22Rv1 (cell line): ENCODE measurements at regions not wholly inside any gene's neighbourhood (a gene's known extent, or its start where the extent isn't known, plus 50 kb on each side); places are given as distances from the start of the nearest gene placed in this dataset.
"Not testable (repeated sequence)": the region's sequence is repeated elsewhere in the genome, so short reads cannot be mapped to it uniquely, and the experiment has no call there.

ENCODE experiments used
- H3K27ac ChIP-seq: fragments of 450-650 bp; 2 replicates; pipeline ENCODE4 v1.5.1; 2017
- CTCF ChIP-seq: fragments of 450-650 bp; IDR thresholded peaks from 2 replicates; pipeline ENCODE4 v1.5.1; 2017; ENCODE audit warnings: mild to moderate bottlenecking
- ZFX ChIP-seq: fragments of 450-650 bp; IDR thresholded peaks from 2 replicates; pipeline ENCODE4 v1.6.1; 2017; ENCODE audit warnings: antibody characterized with exemption, borderline replicate concordance

- TF ChIP-seq ZFX: no peak
- TF ChIP-seq CTCF: no peak
Observed at GRCh38 chr17:79552405-79552804, 58.4 kb downstream of the RBFOX3 start.

GRCh38 chr17:79549141-79549915, 61.5 kb downstream of the RBFOX3 start:
- TF ChIP-seq CTCF (no peak), ZFX (no peak)
- H3K27ac ChIP-seq: no peak overlapping the region

More at GRCh38 chr17:79552405-79552804, 58.4 kb downstream of the RBFOX3 start:
- H3K27ac ChIP-seq: no peak overlapping the region

- TF ChIP-seq CTCF: no peak
- H3K27ac ChIP-seq: no peak overlapping the region
Observed at GRCh38 chr17:79548116-79548515, 62.7 kb downstream of the RBFOX3 start.

GRCh38 chr17:79547586-79547985, 63.3 kb downstream of the RBFOX3 start:
- H3K27ac ChIP-seq: no peak overlapping the region
- TF ChIP-seq CTCF (no peak), ZFX (no peak)

GRCh38 chr17:79547171-79547570, 63.7 kb downstream of the RBFOX3 start:
- H3K27ac ChIP-seq: not testable (repeated sequence)

- TF ChIP-seq CTCF: no peak
- TF ChIP-seq ZFX: no peak
- H3K27ac ChIP-seq: no peak overlapping the region
Observed at GRCh38 chr17:79546386-79546785, 64.5 kb downstream of the RBFOX3 start.

GRCh38 chr17:79545251-79546005, 65.4 kb downstream of the RBFOX3 start:
- TF ChIP-seq CTCF: no peak
- no peak for TF ChIP-seq ZFX
- no peak overlapping the region for H3K27ac ChIP-seq
